NCI-H1436 treated with DMSO at 0.1 percent for 48 hours (cell line): ENCODE measurements at regions not wholly inside any gene's neighbourhood (a gene's known extent, or its start where the extent isn't known, plus 50 kb on each side); places are given as distances from the start of the nearest gene placed in this dataset.
"Not testable (repeated sequence)": the region's sequence is repeated elsewhere in the genome, so short reads cannot be mapped to it uniquely, and the experiment has no call there.

Experiments used
- DNase-seq: peaks from one replicate; lab custom pipeline; 2025; lab: John Stamatoyannopoulos, UW

DNA sequence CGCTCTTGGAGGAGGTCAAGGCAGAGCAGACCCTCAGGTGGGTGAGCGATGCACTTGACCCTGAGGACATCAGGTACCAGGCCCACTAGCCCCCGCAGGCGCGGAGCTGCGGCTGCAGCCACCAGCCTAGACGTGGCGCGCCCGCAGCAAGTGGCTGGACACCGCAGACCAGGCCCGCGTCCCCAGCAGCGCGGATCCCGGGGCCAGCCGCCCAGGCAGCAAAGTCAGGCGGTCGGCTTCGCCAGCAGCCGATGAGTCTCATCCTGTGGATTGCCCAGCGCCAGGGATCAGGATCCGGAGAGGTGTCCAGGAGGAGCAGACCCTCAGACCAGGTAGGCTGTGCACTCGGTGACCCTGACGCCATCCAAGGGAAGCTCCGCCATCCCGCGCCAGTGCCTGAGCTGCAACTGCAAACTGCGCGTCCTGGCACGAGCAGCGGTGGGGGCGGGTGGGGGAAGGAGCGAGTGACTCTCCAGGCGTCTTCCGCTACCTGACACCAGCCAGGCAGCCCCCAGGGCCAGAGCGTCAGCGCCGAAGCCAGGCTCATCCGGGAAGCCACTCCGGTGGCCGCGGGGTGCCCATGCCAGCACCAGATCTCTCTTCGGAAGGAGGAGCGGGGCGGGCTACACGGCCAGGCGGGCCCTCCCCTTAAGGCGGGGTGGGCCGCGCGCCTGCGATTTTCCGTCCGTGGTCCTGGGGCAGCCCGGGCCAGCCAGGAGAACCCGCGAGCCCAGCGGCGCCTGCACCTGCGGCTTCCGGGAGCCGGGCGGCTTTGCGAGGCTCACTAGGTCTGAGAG lies 92.6 kb upstream of the THOC3 start:
- DNase-seq, result not testable (repeated sequence)

DNA sequence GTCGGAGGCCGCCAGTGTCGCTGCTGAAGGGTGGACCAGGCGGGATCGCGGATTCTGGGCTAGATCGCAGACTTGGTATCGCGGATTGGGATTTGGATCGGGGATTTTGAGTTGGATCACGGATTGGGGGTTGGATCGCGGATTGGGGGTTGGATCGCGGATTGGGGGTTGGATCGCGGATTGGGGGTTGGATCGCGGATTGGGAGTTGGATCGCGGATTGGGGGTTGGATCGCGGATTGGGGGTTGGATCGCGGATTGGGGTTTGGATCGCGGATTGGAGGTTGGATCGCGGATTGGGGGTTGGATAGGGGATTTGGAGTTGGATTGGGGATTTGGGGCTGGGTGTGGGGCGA lies 93.1 kb upstream of the THOC3 start:
- not testable (repeated sequence) for DNase-seq

DNA sequence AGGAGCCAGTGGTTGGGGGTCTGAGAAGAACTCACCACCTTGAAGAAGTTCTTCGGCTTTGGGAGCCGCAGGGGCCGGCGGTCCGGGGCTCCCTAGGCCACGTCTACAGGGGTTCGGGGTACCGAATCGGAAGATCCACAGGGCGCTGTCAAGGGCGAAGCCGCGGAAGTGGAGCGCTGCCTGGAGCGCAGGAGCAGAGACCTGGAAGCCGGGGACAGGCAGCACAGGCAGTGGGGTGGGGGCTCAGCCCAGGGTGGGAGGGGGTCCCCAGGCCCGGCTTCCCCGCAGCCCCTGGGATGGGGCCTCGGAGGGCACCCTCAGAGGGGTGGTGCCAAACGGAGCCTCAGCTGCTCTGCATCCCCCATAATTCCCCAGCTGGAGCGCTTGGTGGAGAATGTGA lies 93.5 kb upstream of the THOC3 start:
- not testable (repeated sequence) for DNase-seq

DNA sequence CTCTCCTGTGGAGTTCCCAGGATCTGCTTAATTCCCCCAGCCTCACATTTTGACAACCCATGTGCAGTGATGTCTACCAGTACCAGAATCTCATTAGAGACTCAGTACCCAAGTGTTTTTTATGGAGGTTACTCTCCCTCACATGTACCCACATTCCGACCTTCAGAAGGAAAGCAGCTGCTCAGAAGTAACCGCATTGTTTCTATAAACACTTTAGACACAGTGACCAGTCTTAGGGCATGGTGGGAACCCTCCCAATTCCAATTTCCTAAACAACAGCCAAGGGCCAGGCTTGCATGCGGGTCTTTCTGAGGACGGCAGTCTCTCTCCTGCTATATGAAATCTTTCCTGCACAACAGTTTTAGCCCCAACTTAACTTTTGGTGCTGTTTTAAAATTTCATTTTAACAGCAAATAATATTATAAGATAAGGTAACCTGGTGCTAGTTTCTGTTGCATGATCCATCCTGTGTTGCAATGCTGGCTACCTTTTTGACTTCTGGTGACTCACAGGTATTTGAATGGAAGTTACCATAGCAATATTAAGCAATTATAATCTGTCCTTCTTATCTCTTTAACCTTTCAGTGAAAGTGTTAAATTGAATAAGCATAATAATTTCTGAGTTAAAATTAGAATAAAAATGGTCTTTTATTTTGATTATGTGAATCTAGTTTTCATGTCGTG lies 98.3 kb upstream of the THOC3 start:
- not testable (repeated sequence) for DNase-seq

DNA sequence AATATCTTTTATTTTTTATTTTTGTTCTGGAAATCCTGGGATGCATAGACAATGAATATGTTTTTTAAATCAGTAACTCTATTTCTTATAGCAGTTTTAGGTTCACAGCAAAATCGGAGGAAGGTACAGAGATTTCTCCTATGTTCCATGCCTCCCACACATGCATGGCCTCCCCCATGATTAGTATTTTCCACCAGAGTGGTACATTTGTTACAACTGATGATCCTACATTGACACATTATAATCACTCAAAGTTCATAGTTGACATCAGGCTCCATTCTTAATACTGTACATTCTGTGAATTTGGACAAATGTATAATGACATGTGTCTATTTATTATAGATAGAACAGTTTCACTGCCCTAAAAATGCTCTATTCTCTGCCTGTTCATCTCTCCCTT lies 99.0 kb upstream of the THOC3 start:
- DNase-seq, result not testable (repeated sequence)

DNA sequence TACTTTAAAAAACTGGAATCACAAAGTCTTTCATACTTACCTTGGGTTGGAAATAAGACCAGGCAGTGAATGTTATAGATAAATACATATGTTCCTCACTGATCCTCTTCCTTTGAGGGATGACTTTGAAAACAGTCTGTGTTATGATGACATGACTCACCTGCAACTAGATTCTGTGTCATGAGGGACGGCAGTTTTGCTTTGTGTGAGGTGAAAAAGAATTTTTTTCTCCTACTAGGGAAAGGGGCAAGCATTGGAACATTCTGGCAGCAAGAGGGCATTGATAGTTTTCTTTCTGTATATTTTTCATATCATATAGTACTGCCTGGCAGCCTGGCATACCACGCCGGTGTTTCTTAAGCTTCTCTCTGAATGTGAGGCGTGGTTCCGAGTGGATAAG lies 99.8 kb upstream of the THOC3 start:
- not testable (repeated sequence) for DNase-seq

DNA sequence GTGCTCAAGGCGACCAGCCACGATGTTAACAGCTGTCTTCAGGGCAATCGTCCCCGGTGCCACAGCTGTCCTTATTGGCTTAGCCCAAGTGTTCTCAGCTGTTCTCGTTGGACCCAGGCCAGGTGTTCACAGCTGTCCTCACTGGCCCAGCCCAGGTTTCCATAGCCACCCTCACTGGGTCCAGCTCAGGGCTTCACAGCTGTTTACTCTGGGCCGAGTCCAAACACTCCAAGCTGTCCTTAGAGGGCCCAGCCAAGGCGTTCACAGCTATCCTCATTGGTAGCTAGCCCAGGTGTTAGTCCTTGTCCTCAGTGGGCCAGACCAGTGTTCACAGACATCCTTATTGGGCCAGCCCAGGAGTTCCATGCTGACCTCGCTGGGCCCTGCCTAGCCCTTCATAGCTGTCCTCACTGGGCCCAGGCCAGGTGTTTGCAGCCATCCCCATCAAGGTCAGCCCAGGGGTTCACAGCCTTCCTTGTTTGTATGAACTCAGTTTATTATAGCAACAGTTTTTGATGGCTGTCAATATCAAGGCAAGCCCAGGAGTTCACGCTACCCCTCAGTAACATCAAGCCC lies 106.0 kb upstream of the THOC3 start:
- not testable (repeated sequence) for DNase-seq

DNA sequence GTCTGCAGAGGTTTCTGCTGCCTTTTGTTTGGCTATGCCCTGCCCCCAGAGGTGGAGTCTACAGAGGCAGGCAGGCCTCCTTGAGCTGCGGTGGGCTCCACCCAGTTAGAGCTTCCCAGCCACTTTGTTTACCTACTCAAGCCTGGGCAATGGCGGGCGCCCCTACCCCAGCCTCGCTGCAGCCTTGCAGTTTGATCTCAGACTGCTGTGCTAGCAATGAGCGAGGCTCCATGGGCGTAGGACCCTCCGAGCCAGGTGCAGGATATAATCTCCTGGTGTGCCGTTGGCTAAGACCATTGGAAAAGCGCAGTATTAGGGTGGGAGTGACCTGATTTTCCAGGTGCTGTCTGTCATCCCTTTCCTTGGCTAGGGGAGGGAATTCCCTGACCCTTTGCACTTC lies 115.6 kb upstream of the THOC3 start:
- not testable (repeated sequence) for DNase-seq

DNA sequence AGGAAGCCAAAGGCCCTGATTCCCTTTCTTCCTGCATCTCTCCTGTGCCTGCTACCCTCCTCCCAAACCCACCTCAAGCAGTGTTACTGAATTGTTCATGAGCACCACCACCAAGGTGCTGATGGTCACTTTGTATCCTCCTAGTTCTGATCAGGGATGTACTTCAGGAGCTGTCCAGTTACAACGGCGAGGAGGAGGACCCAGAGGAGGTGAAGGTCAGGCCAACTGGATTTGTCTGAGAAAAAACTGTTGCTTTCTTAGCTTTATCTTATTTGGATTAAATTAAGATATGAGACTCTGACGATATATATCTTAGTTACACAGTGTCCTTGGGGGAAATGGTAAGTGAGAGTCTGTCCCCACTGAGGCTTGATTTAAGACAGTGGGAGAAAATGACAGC lies 135.0 kb upstream of the THOC3 start:
- DNase-seq, result not testable (repeated sequence)

DNA sequence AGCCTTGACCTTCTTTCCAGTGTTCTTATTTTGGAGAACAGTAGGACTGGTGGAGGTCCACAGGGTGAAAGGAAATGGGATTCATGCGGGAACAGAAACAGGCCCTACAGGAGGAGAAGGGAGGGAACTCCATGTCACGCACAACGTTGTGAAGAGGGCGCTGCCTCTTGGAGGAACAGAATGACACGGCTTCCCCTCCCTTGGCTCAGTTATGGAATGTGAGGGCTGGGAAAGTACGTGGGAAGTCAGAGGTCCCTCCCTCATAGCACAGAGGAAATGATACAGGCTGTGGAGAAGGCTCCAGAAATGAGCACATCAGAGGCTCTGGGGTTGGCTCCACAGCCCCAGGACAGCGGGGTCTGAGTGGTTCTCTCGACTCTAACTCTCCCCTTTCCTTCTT lies 125.3 kb upstream of the SIMC1 start:
- not testable (repeated sequence) for DNase-seq

DNA sequence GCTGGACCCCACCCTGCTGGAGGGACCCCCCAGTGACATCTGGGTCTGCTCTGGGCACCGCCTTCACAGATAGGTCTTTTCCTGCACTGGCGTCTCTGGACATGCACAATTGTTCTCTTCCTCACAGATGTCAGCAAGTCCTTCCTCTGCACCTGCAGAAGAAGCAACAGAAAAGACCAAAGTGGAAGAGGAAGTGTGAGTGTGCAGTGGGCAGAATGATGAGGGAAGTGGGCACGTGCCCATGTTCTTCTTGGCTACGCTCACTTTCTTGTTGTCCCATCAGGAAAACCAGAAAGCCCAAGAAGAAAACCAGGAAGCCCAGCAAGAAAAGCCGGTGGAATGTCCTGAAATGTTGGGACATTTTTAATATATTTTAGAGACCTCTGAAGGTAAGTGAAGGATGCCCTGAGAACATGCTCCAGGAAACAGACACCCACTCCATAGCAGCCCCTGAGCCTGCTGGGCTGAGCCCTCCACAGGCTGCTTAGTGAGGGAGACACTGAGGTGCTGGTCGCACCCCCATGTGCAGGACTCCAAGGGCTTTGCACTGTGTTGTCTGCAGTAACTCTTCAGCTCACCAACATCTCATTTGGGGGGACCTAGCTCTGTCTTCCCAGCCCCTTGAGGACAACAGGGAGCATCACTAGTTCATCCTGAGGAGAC lies 124.4 kb upstream of the SIMC1 start:
- DNase-seq, result not testable (repeated sequence)

DNA sequence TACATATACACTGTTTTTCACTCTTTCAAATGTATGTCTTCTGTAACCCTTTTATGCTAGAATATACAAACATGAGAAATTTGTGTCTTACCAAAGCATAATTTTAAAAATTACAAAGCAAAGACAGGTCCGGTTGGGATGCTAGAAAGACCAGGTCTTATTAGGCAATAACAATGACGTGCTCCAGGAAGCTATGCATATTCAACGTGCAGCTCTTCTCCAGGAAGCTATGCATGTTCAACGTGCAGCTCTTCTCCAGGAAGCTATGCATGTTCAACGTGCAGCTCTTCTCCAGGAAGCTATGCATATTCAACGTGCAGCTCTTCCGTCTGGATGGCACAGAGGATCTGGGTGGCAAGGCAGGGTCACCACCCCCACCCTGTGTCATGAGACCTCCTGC lies 123.4 kb upstream of the SIMC1 start:
- DNase-seq, result not testable (repeated sequence)

DNA sequence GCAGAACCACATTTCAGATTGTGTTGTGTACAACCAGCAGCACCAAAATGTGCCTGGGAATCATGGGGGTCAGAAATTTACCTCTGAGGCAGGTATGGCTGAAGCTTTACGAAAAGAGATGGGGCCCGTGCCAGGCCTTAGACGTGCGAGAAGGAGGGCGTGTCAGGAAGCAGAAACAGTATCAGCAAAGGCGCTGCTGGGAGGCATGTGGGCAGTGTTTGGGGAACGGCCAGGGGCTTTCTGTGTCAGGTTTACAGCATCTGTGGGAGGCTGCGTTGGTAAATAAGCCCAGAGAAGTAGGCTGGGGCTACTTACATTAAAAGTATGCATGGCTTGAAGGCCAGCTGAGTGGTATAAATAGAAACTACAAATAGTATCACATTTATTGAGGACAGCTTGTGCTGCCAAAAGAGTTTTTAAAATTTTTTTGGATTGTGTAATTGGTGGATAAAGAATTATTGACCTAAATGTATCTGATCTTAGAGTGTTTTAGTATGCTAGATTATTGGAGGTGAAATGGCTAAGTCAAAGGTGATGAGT lies 120.5 kb upstream of the SIMC1 start:
- not testable (repeated sequence) for DNase-seq

DNA sequence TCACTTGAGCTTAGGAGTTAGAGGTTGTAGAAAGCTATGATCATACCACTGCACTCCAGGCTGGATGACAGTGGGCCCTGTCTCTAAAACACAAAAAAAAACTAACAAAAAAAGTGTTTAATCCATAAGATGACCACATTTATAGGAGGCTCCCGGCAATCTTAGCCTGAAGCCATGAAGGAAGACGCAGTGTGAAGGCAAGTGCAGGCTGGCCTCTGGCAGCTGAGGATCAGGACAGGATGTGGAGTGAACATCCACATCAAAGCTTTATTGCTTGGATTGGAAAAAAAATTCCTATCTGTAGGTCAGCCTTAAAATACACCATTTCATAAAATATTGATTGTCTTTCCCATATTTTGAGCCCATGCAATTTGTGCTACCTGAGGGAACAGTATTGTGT lies 115.9 kb upstream of the SIMC1 start:
- not testable (repeated sequence) for DNase-seq

DNA sequence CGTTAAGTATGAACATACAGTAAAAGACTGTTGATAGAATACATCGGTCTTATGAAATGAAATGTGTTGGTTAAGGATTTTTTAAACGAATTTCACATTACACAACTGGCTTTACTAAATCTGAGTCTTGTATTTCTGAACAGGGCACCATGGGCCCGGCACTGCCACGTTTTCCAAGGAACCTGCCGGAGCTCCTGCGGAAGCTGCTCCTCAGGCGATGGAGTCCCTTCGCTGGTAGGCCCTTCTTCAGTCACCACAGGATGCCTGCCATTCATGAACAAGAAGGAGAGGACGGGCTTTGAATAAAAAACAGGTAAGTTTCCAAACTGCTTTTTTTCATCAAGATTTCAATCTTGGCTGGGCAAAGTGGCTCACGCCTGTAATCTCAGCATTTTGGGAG lies 114.1 kb upstream of the SIMC1 start:
- not testable (repeated sequence) for DNase-seq

DNA sequence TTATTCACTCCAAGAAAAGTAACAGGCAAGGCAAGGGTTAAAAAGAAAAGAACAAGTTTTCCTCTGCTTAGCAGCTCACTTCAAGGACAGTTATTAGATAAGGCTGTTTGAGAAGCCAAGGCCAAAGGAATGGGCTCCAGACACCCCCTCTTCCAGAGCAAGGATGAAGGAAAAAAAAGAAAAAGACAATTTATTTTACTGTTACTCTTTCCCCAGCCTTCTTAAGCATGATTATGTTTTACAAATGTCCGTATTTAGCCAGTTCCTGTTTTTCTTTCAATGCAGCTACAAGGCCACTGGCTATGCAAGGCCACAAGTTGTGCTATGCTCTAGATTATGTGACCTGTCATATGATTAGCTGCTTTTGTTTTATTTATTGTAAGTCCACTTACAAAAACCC lies 106.5 kb upstream of the SIMC1 start:
- no peak for DNase-seq

DNA sequence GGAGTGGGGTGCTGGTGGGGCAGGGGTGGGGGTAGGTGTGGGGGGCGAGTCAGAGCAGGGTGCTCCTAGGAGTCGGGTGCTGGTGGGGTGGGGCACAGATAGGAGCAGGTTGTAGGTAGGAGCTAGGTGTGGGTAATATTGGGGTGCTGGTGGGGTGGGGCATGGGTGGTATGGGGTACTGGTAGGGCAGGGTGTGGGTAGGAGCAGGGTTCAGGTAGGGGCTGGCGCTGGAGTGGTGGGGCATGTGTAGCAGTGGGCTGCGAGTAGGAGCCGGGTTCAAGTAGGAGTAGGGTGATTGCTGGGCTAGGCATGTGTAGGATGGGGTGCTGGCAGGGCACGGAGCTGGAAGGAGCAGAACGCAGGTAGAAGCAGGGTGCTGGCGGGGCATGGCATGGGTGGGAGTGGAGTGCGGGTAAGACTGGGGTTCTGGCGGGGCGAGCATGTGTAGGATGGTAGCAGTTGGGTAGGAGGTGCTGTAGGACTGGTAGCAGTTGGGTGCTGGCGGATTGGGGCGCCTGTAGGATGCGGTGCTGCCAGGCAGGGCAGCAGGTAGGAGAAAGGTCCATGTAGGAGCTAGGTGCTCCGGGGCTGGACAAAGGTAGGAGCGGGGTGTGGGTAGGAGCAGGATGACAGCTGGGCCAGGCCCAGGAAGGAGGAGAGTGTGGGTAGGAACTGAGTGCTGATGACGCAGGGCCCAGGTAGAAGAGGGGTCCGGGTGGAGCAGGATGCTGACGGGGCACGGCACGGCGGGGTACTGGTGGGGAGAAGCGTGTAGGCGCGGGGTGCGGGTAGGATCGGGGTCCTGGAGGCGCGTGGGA lies 105.5 kb upstream of the SIMC1 start:
- no peak for DNase-seq

DNA sequence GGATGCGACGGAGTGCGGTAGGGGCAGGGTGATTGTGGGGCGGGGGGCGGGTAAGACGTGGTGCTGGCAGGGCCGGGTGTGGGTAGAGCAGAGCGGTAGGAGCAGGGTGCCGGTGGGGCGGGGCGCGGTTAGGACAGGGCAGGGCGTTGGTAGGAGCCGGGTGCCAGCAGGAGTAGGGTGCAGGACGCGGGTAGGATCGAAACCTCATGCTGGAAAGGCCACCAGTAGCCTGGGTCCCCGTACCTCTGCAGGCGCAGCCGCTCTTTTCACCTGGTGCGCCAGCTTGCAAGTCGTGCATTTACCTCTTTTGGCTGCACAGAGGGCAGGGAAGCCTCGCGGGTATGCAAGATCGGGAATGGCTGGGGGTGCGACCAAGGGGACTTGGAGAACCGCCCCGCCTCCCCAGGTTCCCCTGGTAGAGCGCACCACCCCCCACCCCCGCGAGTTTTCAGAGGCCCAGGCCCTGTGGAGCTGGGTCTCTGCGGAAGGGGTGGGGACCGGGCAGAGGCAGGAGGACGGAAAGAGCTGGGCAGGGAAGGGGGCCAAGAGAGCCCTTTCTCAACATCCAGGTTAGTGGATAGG lies 104.8 kb upstream of the SIMC1 start:
- no peak for DNase-seq

DNA sequence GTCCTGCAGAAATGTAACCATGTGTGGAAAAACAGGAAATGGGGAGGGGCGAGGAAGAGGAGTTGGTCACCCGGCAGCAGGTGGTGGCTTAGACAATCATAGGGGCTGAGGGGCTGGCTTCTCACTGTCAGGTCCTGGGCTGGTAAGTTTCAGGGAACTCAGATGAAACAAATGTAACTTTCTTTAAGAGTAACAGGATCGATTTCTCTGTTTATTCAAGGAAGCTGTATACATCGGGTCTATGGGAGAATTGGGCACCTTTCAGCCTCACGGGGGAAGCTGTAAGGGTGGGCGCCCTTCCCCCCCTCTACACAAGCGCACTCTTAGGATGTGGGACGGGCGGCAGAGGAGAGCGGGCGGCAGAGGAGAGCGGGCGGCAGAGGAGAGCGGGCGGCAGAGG lies 104.3 kb upstream of the SIMC1 start:
- DNase-seq, result no peak

DNA sequence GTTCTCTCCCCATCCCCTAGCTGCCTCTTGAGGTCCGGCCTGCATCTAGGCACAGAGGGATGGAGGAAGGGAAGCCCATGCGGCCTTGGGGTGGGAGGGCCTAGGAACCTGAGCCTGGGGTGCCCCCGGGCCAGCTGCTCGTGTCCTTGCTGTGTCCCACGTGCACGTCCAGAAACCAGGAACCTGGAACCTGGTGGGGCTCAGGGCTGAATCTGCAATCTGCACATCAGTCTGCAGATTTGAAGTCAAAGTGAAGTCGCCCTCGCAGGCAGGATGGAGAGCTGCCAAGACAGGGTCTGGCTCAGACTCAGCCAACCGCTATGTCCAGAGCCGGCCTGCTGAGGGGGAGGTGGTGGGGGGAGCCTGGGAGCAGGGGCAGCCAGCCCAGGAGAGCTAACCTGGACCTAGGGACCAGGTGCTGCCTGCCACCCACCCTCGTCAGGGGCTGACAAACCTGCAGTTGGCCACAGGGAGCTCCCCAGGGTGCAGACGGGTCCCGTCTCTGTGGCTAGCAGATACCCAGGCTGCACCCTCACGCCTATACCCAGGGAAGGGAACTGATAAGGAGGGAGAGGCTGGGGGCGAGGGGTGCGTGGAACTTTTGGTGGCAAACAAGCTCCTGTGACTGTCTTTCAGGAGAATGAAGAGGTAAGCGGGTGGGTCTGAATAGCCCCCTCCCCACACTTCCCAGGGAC lies 103.5 kb upstream of the SIMC1 start:
- no peak for DNase-seq

DNA sequence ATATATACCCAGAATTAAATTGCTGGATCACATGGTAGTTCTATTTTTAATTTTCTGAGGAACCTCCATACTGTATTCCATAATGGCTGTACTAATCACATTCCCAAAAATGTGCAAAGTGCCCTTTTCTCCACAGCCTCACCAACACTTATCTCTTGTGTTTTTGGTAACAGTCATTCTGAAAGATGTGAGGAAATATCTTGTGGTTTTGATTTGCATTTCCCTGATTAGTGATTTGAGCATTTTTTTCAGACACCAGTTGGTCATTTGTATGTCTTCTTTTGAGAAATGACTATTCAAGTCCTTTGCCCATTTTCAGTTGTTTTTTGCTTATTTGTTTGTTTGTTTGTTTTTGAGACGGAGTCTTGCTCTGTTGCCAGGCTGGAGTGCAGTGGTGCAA lies 98.1 kb upstream of the SIMC1 start:
- DNase-seq, result not testable (repeated sequence)
